ENCODE measurements at regions not wholly inside any gene's neighbourhood (a gene's known extent, or its start where the extent isn't known, plus 50 kb on each side); places are given as distances from the start of the nearest gene placed in this dataset.

DNA sequence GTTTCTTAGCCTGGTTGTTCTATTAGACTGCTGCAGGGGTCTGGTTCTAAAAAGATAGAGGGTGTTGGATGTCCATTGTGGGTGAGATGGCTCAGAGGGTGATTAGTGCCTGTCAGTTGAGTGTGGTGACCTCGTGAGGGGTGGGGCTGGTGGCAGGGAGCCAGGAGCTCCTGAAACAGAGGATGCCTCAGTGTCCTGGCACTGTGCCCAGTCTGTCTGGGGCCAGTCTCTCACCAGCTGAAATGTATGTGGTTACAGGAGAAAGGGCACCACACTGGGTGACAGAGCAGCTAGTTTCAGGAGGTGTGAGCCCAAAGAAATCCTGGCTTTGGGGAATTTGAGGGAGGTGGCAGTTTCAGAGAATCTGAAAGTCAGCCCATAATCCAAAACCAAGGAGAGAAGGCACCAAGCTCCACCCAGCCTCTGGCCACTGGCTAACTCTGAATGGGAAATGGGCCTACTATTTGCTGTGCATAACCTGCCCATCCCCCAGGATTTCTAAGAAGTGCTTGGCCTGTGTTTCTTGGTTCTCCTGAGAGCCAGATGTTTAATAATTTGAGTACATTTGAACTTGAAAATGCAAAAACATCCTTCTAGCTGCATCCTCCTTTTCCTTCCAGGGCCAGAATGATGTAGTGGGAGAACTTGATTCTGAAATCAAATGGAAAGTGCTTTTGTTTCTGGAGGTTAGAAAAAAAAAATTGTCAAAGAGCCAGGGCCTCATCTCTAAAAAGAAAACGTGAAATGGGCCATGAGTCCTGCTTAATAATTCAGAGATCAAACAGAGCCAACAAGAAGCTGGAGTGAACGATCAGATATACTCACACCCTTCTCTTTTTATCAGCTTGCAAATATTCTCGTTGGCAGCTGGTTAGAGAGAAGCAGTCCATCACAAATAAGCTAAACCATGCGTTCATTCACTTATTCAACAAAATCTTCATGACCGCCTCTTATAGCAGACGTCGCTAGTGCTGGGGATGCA, 92.3 kb downstream of the B3GNT2 start:
- H3K27ac ChIP-seq (ENCODE audit: low read length): peak overlapping the region; percentile 5; the same call in 1 of the 2 replicates
- no peaks in the 10 kb centered on the region for H4K20me1 ChIP-seq (ENCODE audit: insufficient read depth, low read length)
- H3K79me2 ChIP-seq (ENCODE audit: low read length): no peaks in the 10 kb centered on the region
- H2AFZ ChIP-seq (ENCODE audit: low read length): no peak overlapping the region
- H3K27me3 ChIP-seq (replicated peaks; ENCODE audit: insufficient read depth, low read length): no peaks in the 10 kb centered on the region; the same call in 1 of the 2 replicates
- no peaks in the 10 kb centered on the region for H3K36me3 ChIP-seq (replicated peaks; ENCODE audit: insufficient read depth, low read length)
- peaks cover 14% of the 10 kb centered on the region for H3F3A ChIP-seq (ENCODE audit: insufficient read depth, low read length)
- no peaks in the 10 kb centered on the region for H3K9me3 ChIP-seq (replicated peaks; ENCODE audit: insufficient read depth, low read length)
- peaks cover 26% of the 10 kb centered on the region for H3K4me1 ChIP-seq (ENCODE audit: low read length)
- H3K4me2 ChIP-seq (ENCODE audit: low read depth, low read length): peak overlapping the region; percentile 19; the same call in 1 of the 2 replicates
- H3K9me2 ChIP-seq (replicated peaks; ENCODE audit: insufficient read depth, low read length): no peaks in the 10 kb centered on the region
- TF ChIP-seq CTCF (IDR thresholded peaks at IDR 0.05; ENCODE audit: low read length): no peak
- H3K9ac ChIP-seq (ENCODE audit: low read length): no peak overlapping the region
- DNase-seq: peak; percentile 97
- H3K4me3 ChIP-seq (ENCODE audit: low read length): no peak overlapping the region

DNA sequence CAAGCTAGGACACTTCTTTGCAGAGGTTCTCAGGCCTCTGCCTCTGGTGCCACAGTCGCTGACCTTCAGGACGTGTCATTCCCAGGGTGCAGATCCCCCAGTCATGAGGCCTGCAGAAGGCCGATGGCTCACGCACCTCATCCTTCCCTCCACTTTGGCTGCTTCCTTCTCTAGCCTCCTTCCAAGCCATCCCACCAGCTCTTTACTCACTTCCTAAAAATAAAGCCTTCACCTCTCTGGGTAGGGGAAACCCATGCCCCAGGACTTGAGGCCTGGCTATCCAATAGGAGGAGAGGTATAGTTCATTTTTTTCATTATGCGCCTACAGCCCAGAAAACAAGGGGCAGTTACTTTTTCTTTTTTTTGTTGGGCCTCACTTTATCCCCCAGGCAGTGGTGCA, 91.4 kb downstream of the B3GNT2 start:
- TF ChIP-seq EZH2 (optimal IDR thresholded peaks at IDR 0.05; ENCODE audit: low read depth, low read length) (no peak), CTCF (IDR thresholded peaks at IDR 0.05; ENCODE audit: low read length) (no peak), EZH2phosphoT487 (IDR thresholded peaks at IDR 0.05; ENCODE audit: low read length) (no peak)
- H2AFZ ChIP-seq (ENCODE audit: low read length): no peak overlapping the region

GRCh38 chr2:62286089-62286785, 90.3 kb downstream of the B3GNT2 start:
- Histone ChIP-seq H2AFZ (ENCODE audit: low read length) (no peak overlapping the region), H4K20me1 (ENCODE audit: insufficient read depth, low read length) (no peaks in the 10 kb centered on the region), H3K4me3 (ENCODE audit: low read length) (no peak overlapping the region), H3K4me2 (ENCODE audit: low read depth, low read length) (no peak overlapping the region), H3F3A (ENCODE audit: insufficient read depth, low read length) (peaks cover 14% of the 10 kb centered on the region), H3K27me3 (replicated peaks; ENCODE audit: insufficient read depth, low read length) (no peaks in the 10 kb centered on the region; the same call in 1 of the 2 replicates), H3K9me2 (replicated peaks; ENCODE audit: insufficient read depth, low read length) (no peaks in the 10 kb centered on the region), H3K79me2 (ENCODE audit: low read length) (no peaks in the 10 kb centered on the region), H3K36me3 (replicated peaks; ENCODE audit: insufficient read depth, low read length) (no peaks in the 10 kb centered on the region), H3K4me1 (ENCODE audit: low read length) (peaks cover 19% of the 10 kb centered on the region), H3K27ac (ENCODE audit: low read length) (no peak overlapping the region), H3K9me3 (replicated peaks; ENCODE audit: insufficient read depth, low read length) (no peaks in the 10 kb centered on the region), H3K9ac (ENCODE audit: low read length) (no peak overlapping the region)
- TF ChIP-seq CTCF (IDR thresholded peaks at IDR 0.05; ENCODE audit: low read length) (no peak), EZH2phosphoT487 (IDR thresholded peaks at IDR 0.05; ENCODE audit: low read length) (no peak), EZH2 (optimal IDR thresholded peaks at IDR 0.05; ENCODE audit: low read depth, low read length) (no peak)
- no peak for DNase-seq

More for the DNA sequence above, 91.4 kb downstream of the B3GNT2 start:
- Histone ChIP-seq H3K4me3 (ENCODE audit: low read length) (no peak overlapping the region), H3K79me2 (ENCODE audit: low read length) (no peaks in the 10 kb centered on the region), H3K36me3 (replicated peaks; ENCODE audit: insufficient read depth, low read length) (no peaks in the 10 kb centered on the region), H3K9me3 (replicated peaks; ENCODE audit: insufficient read depth, low read length) (no peaks in the 10 kb centered on the region), H4K20me1 (ENCODE audit: insufficient read depth, low read length) (no peaks in the 10 kb centered on the region), H3K9me2 (replicated peaks; ENCODE audit: insufficient read depth, low read length) (no peaks in the 10 kb centered on the region), H3F3A (ENCODE audit: insufficient read depth, low read length) (peaks cover 14% of the 10 kb centered on the region), H3K27ac (ENCODE audit: low read length) (no peak overlapping the region), H3K4me1 (ENCODE audit: low read length) (peaks cover 25% of the 10 kb centered on the region), H3K27me3 (replicated peaks; ENCODE audit: insufficient read depth, low read length) (no peaks in the 10 kb centered on the region; the same call in 1 of the 2 replicates), H3K4me2 (ENCODE audit: low read depth, low read length) (0 out of 2 replicates have a peak overlapping the region, but pooled peaks have one; percentile 19), H3K9ac (ENCODE audit: low read length) (no peak overlapping the region)
- DNase-seq: no peak

Data from MM.1S (cell line).